HUES6 (cell line): ENCODE measurements at regions not wholly inside any gene's neighbourhood (a gene's known extent, or its start where the extent isn't known, plus 50 kb on each side); places are given as distances from the start of the nearest gene placed in this dataset.

Experiments used
- H3K27ac ChIP-seq: 2 replicates; pipeline ENCODE4 v1.7.0; 2013; ENCODE audit warnings: low read depth, mild to moderate bottlenecking, low read length, inconsistent platforms
- H3K27me3 ChIP-seq: 2 replicates; pipeline ENCODE4 v1.6.1; 2013; ENCODE audit warnings: low read length; ENCODE audit not compliant: control insufficient read depth, insufficient read depth
- H3K36me3 ChIP-seq: 2 replicates; pipeline ENCODE4 v1.6.1; 2013; ENCODE audit warnings: low read length; ENCODE audit not compliant: control insufficient read depth, insufficient read depth
- H3K4me1 ChIP-seq: 2 replicates; pipeline ENCODE4 v1.6.1; 2013; ENCODE audit warnings: low read length; ENCODE audit not compliant: control insufficient read depth, insufficient read depth
- H3K4me3 ChIP-seq: 2 replicates; pipeline ENCODE4 v1.5.1; 2013; ENCODE audit warnings: low read depth, low read length
- H3K9ac ChIP-seq: one replicate; pipeline ENCODE4 v1.6.1; 2013; ENCODE audit warnings: mild to moderate bottlenecking, low read length
- H3K9me3 ChIP-seq: 2 replicates; pipeline ENCODE4 v1.6.1; 2013; ENCODE audit warnings: low read depth, low read length; ENCODE audit not compliant: control insufficient read depth, insufficient read depth

DNA sequence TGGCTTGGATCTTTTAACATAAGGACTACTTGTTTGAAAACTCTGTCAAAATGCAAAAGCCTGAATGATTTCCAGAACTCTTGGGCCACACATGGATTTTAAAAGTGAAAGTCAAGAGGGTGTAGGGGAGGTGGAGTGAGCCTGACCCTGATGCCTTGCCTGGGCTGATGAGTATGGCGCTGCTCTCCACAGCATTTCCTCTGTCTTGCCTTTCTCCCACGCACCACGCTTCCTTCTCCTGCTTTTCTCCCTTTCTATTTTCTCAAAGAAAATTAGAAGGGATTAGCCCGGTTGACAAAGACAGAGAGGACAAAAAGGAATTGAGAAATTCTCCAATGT lies 207.0 kb upstream of the CCDC68 start:
- Histone ChIP-seq H3K4me3 (no peak overlapping the region), H3K27ac (no peak overlapping the region), H3K27me3 (no peaks in the 10 kb centered on the region), H3K9me3 (peaks cover 18% of the 10 kb centered on the region), H3K4me1 (no peaks in the 10 kb centered on the region), H3K36me3 (no peaks in the 10 kb centered on the region), H3K9ac (no peak overlapping the region)

DNA sequence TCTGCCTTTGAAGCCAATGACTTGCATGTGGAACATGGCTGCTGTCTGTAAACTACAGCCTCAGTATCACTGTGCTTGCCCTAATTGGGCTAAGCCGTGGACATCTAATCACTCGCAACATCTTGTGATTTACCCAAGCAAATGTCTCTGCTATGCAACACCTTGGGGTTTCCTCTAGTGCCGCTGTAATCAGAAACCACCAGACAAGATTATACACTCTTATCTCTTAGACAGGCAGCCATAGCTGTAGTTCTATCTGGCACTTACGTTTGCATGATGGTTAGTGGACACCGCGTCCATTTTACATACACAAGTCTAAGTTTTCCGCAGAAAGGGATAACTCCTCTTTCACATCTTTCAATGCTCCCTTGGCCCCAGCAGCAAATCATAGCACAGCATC lies 204.3 kb upstream of the CCDC68 start:
- H3K27me3 ChIP-seq, result no peaks in the 10 kb centered on the region
- no peaks in the 10 kb centered on the region for H3K9me3 ChIP-seq
- no peak overlapping the region for H3K9ac ChIP-seq
- no peak overlapping the region for H3K4me3 ChIP-seq
- no peaks in the 10 kb centered on the region for H3K36me3 ChIP-seq
- H3K4me1 ChIP-seq, result no peaks in the 10 kb centered on the region
- no peak overlapping the region for H3K27ac ChIP-seq

DNA sequence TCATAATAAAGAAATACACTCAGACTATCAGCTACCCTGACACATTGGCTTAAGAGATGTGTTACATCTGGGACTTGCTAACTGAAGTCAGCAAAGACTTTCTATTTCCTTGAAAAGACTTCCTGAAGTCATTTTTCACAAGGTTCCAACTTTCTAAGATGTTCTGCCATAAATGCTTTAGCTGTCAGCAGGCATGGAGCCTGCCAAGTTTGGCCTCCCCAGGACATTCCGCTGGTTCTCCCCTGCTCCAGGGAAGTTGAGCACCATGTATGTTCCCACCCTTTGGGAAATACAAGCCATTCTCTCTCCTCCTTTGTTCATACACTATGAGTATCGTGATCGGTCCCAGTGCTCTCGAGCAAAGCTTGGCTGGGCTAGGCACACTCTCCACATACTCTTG lies 202.7 kb upstream of the CCDC68 start:
- H3K4me3 ChIP-seq, result no peak overlapping the region
- H3K27ac ChIP-seq, result no peak overlapping the region
- no peaks in the 10 kb centered on the region for H3K4me1 ChIP-seq
- H3K9ac ChIP-seq, result no peak overlapping the region
- H3K27me3 ChIP-seq, result no peaks in the 10 kb centered on the region
- no peaks in the 10 kb centered on the region for H3K9me3 ChIP-seq
- no peaks in the 10 kb centered on the region for H3K36me3 ChIP-seq

DNA sequence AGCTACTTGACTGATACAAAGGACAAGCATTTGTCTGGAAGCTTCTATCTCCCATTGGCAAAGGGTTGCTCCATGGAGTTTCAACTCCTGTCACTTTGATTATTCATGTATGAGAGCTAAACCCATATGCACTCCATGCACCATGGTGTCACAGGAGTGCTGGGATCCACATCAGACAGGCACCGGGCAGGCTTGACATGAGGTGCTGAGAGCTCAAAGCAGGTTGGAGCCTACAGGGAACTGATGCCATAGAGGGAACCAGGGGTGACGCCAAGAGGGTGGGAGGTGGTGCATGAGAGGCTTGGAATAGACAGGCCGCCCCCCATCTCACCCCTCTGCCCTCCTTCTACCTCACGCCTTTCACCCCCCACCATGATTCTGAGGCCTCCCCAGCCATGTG lies 199.8 kb upstream of the CCDC68 start:
- no peak overlapping the region for H3K4me3 ChIP-seq
- no peaks in the 10 kb centered on the region for H3K9me3 ChIP-seq
- no peaks in the 10 kb centered on the region for H3K36me3 ChIP-seq
- no peaks in the 10 kb centered on the region for H3K27me3 ChIP-seq
- no peaks in the 10 kb centered on the region for H3K4me1 ChIP-seq
- H3K27ac ChIP-seq, result no peak overlapping the region
- no peak overlapping the region for H3K9ac ChIP-seq

DNA sequence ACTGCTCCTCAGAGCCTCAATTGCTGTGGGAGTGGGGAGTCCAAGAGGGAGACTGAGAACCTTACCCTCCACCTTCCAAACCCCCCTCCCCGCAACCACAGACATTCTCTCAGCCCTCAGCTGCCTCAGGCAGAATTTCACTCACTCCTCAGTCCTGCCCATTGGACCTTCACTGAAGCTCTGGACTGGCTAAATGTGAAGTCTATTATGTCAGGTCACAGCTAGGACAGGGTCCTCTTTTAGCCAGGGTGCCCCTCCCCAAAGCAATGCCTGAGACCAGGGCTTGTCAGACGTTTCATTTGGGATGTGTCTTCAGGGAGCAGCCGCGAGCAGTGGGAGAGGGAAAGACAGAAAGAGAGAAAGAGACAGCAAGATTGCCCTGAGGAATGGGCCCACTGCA lies 199.3 kb upstream of the CCDC68 start:
- Histone ChIP-seq H3K36me3 (no peaks in the 10 kb centered on the region), H3K27ac (no peak overlapping the region), H3K4me3 (no peak overlapping the region), H3K4me1 (no peaks in the 10 kb centered on the region), H3K9ac (no peak overlapping the region), H3K27me3 (no peaks in the 10 kb centered on the region), H3K9me3 (no peaks in the 10 kb centered on the region)

DNA sequence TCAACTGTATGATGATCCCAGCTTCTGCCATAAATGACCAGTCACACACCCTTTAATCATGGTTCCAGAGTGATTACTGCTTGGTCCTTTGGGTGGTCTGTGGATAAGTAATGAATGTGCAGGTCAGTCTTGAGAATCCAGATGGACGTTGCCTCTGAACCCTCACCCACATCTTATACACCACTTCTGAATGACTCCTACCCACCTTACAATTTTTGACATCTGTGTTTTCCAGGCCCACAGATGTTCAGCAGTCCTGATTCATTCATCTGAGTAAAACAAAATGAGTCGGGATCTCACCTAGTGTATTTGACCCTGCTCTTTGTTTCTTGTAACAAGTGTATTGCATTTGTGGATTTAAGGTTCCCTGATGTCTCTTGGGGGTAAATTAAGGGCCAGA lies 194.1 kb upstream of the CCDC68 start:
- Histone ChIP-seq H3K36me3 (no peaks in the 10 kb centered on the region), H3K9me3 (no peaks in the 10 kb centered on the region), H3K4me1 (no peaks in the 10 kb centered on the region), H3K9ac (no peak overlapping the region), H3K4me3 (no peak overlapping the region), H3K27ac (no peak overlapping the region), H3K27me3 (no peaks in the 10 kb centered on the region)

DNA sequence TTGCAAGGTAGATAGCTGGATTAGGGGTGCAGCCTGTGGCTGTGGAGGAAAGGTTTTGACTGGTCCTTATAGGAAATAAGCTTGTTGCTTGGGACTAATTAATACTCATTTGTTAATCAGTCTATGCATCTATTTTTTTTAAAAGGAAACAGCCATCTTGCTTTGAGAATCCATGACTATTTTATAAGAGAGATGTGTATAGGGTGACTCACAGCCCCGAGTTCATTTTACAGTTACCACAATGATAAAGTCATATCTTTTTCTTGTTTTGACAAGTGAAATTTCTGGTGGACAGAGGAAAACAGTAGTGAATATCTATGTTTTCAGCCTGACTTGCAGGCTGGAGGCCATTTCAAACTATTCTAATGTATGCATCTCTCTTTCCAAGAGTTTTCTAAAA lies 193.5 kb upstream of the CCDC68 start:
- Histone ChIP-seq H3K4me3 (no peak overlapping the region), H3K9me3 (no peaks in the 10 kb centered on the region), H3K27me3 (no peaks in the 10 kb centered on the region), H3K36me3 (no peaks in the 10 kb centered on the region), H3K4me1 (no peaks in the 10 kb centered on the region), H3K9ac (no peak overlapping the region), H3K27ac (no peak overlapping the region)

DNA sequence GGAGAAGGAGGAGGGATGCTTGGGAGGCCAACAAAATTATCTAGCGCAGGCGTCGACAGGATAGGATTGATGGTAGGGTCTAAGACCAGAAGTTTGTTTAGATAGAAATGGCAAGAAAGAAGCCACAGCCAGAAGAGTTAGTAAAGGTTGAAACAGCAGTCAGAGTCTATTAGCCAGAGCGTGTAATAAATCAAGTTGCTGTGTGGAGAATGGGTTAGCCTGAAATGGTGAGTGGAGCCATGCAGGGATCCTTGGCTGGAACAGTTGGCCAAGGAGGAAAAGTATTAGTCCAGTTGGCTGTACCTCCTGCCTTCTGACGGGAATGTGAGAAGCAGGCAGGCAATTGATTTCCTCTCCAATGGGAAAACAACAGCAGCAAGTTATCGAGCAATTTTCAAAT lies 190.7 kb upstream of the CCDC68 start:
- Histone ChIP-seq H3K27ac (no peak overlapping the region), H3K9me3 (no peaks in the 10 kb centered on the region), H3K36me3 (no peaks in the 10 kb centered on the region), H3K4me1 (no peaks in the 10 kb centered on the region), H3K4me3 (no peak overlapping the region), H3K27me3 (no peaks in the 10 kb centered on the region), H3K9ac (no peak overlapping the region)

DNA sequence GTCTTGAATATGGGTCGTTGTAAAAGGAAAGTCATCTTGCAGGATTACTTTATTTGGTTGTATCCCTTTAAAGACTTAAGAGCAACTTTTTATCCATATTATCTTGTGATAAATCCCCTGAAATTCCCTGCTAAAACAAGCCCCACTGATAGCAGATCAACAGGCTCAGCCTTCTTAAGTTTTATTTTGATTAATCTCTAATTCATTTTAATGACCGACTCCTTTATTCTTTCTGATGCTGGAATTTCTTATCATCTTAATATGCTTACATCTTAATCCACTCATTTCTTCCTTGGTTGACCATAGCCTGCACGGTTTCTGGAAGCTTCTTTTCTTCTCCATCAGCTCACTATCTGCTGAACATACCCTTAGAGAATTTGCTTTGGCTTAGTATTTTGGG lies 188.5 kb upstream of the CCDC68 start:
- Histone ChIP-seq H3K36me3 (no peaks in the 10 kb centered on the region), H3K9ac (no peak overlapping the region), H3K27me3 (no peaks in the 10 kb centered on the region), H3K27ac (no peak overlapping the region), H3K4me3 (no peak overlapping the region), H3K9me3 (peaks cover 2% of the 10 kb centered on the region; the same call in 1 of the 2 replicates), H3K4me1 (no peaks in the 10 kb centered on the region)

DNA sequence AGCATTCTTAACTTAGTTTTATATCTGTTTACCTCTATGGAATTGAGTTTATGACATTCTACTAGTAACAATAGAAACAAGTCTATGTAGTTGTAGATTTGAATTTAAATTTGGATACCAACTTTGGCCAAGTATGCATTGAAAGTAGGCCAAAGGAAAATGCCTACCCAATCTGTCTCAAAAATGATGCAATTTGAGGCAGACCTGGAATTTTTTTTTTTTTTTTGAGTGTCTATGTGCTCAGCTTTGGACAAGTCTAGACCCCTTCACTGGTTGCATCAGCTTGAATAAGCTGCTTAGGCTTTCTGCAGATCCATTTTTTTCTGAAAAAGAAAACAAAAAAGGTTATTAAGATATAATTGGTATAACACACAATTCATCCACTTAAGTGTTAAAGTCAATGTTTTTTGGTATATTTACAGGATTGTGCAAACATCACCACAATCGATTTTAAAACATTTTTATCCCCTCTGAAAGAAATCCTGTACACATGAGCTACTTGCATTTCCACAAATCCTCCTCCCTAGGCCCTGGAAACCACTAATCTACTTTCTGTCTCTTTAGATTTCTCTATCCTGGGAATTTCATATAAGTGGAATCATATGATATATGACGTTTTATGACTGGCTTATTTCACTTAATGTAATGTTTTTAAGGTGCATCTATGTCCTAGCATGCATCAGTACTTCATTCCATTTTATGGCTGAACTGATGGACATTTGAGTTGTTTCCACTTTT lies 185.1 kb upstream of the CCDC68 start:
- no peaks in the 10 kb centered on the region for H3K36me3 ChIP-seq
- no peak overlapping the region for H3K9ac ChIP-seq
- H3K9me3 ChIP-seq, result peaks cover 2% of the 10 kb centered on the region; the same call in 1 of the 2 replicates
- H3K27me3 ChIP-seq, result no peaks in the 10 kb centered on the region
- H3K4me3 ChIP-seq, result no peak overlapping the region
- no peak overlapping the region for H3K27ac ChIP-seq
- no peaks in the 10 kb centered on the region for H3K4me1 ChIP-seq

DNA sequence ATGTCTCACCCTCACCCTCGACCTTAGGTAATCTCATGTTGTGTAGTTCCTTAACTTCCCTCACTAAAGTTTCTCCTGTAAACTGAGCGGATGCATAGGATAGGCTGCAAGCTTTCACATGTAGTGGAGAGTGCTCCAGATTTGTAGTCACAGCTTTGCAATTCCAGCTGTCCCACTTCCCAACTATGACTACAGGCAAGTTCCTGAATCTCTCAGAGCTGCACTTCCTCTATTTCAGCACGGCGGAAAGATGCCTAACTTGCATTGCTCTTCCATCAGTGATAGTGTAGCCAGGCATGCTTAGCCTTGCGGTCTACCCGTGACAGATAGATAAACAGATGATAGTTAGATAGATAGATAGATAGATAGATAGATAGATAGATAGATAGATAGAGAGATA lies 183.1 kb upstream of the CCDC68 start:
- H3K9ac ChIP-seq, result no peak overlapping the region
- H3K36me3 ChIP-seq, result no peaks in the 10 kb centered on the region
- peaks cover 2% of the 10 kb centered on the region; the same call in 1 of the 2 replicates for H3K9me3 ChIP-seq
- no peaks in the 10 kb centered on the region for H3K4me1 ChIP-seq
- no peak overlapping the region for H3K4me3 ChIP-seq
- no peaks in the 10 kb centered on the region for H3K27me3 ChIP-seq
- H3K27ac ChIP-seq, result no peak overlapping the region

DNA sequence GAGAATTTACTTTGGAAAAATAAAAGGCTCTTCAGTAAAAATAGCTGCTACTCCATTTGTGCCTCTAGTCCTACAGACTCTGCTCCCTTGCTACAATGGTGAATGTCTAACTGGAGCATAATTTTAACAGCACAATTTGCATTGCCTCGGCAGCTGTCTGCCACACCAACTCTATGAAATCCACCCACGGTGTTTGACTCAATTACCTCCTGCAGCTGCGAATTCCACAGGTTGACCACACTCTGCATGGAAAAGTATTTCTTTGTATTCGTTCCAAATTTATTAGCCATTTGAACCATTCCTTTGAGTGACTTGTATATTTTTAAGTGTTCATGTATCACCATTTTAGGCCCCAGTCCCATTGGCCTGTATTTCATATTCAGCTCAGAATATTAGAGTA lies 182.1 kb upstream of the CCDC68 start:
- Histone ChIP-seq H3K4me1 (no peaks in the 10 kb centered on the region), H3K36me3 (no peaks in the 10 kb centered on the region)

More for the DNA sequence above, 182.1 kb upstream of the CCDC68 start:
- Histone ChIP-seq H3K9ac (no peak overlapping the region), H3K27me3 (no peaks in the 10 kb centered on the region), H3K4me3 (no peak overlapping the region), H3K9me3 (peaks cover 2% of the 10 kb centered on the region; the same call in 1 of the 2 replicates), H3K27ac (no peak overlapping the region)
